WTC11 (cell line): ENCODE measurements at regions not wholly inside any gene's neighbourhood (a gene's known extent, or its start where the extent isn't known, plus 50 kb on each side); places are given as distances from the start of the nearest gene placed in this dataset.

Experiments used
- ATAC-seq: fragments of 200-7000 bp; cut with Tn5 transposase; 2 replicates; pipeline ENCODE4 v1.10.0; 2021; ENCODE audit warnings: mild to moderate bottlenecking, moderate library complexity
- CTCF ChIA-PET: fragments of 300-600 bp; sonication (Branson Sonifier 250); formaldehyde crosslinking; loops from one replicate; lab custom pipeline; 2021; ENCODE audit warnings: antibody characterized with exemption; lab: Charles Lee
- POLR2A ChIA-PET: fragments of 350-600 bp; sonication (Branson Sonifier 250); formaldehyde crosslinking; loops from one replicate; lab custom pipeline; 2021; ENCODE audit warnings: antibody characterized with exemption; lab: Charles Lee
- DNase-seq: peaks from one replicate; pipeline ENCODE4 v3.0.0; 2021; ENCODE audit warnings: low spot score
- H3K27ac Mint-ChIP-seq: 2 replicates; pipeline ENCODE4 v1.8.0; 2021; ENCODE audit warnings: mixed read lengths
- H3K27me3 Mint-ChIP-seq: 2 replicates; pipeline ENCODE4 v1.8.0; 2021; ENCODE audit warnings: low read depth, mild to moderate bottlenecking, moderate library complexity, mixed read lengths
- H3K36me3 Mint-ChIP-seq: 2 replicates; pipeline ENCODE4 v1.8.0; 2021; ENCODE audit warnings: mixed read lengths
- H3K4me1 Mint-ChIP-seq: 2 replicates; pipeline ENCODE4 v1.8.0; 2022; ENCODE audit warnings: mixed read lengths
- H3K4me3 Mint-ChIP-seq: 2 replicates; pipeline ENCODE4 v1.8.0; 2021; ENCODE audit warnings: mild to moderate bottlenecking, moderate library complexity, mixed read lengths
- H3K9me3 Mint-ChIP-seq: 2 replicates; pipeline ENCODE4 v1.8.0; 2021; ENCODE audit warnings: mixed read lengths
- HMGA2 ChIP-seq: fragments of 250-450 bp; sonication (Bioruptor Pico); IDR thresholded peaks from 2 replicates; pipeline ENCODE4 v1.4.0; 2021; ENCODE audit warnings: mild to moderate bottlenecking, moderate library complexity
- JUN ChIP-seq: sonication (generic); formaldehyde crosslinking; IDR thresholded peaks from 2 replicates; pipeline ENCODE4 v1.8.0; 2023; ENCODE audit warnings: mild to moderate bottlenecking, missing genetic modification reagents
- NFATC4 ChIP-seq: fragments of 250-450 bp; sonication (Bioruptor Pico); IDR thresholded peaks from 2 replicates; pipeline ENCODE4 v1.9.0; 2021; ENCODE audit warnings: mild to moderate bottlenecking
- NFE2L1 ChIP-seq: sonication (generic); formaldehyde crosslinking; IDR thresholded peaks from 2 replicates; pipeline ENCODE4 v1.8.1; 2023; ENCODE audit warnings: missing genetic modification reagents
- NR1H2 ChIP-seq: sonication (generic); formaldehyde crosslinking; IDR thresholded peaks from 2 replicates; pipeline ENCODE4 v1.9.0; 2021; ENCODE audit warnings: mild to moderate bottlenecking, moderate library complexity, missing genetic modification reagents
- OVOL2 ChIP-seq: fragments of 250-450 bp; sonication (Bioruptor Pico); IDR thresholded peaks from 2 replicates; pipeline ENCODE4 v1.9.0; 2021; ENCODE audit warnings: mild to moderate bottlenecking, borderline replicate concordance
- SMAD3 ChIP-seq: sonication (generic); formaldehyde crosslinking; IDR thresholded peaks from 2 replicates; pipeline ENCODE4 v1.8.0; 2022; ENCODE audit warnings: missing genetic modification reagents, mild to moderate bottlenecking, borderline replicate concordance
- SP1 ChIP-seq: sonication (generic); formaldehyde crosslinking; conservative IDR thresholded peaks from 2 replicates; pipeline ENCODE4 v1.8.1; 2022; ENCODE audit warnings: missing genetic modification reagents
- ZNF423 ChIP-seq: fragments of 250-450 bp; sonication (Bioruptor Pico); IDR thresholded peaks from 2 replicates; pipeline ENCODE4 v2.1.2; 2022; ENCODE audit warnings: mild to moderate bottlenecking, moderate library complexity
- ZNF671 ChIP-seq: fragments of 250-450 bp; sonication (Bioruptor Pico); IDR thresholded peaks from 2 replicates; pipeline ENCODE4 v1.8.0; 2021; ENCODE audit warnings: mild to moderate bottlenecking
- TF ChIP-seq, protein P1 (sequence below): fragments of 250-450 bp; sonication (Bioruptor Pico); IDR thresholded peaks from 2 replicates; pipeline ENCODE4 v2.1.2; 2022; ENCODE audit warnings: mild to moderate bottlenecking, moderate library complexity
- TF ChIP-seq, protein P2 (sequence below): sonication (generic); formaldehyde crosslinking; IDR thresholded peaks from 2 replicates; pipeline ENCODE4 v1.8.0; 2023; ENCODE audit warnings: mild to moderate bottlenecking, missing genetic modification reagents
- TF ChIP-seq, protein P3 (sequence below): sonication (generic); formaldehyde crosslinking; IDR thresholded peaks from 2 replicates; pipeline ENCODE4 v1.8.1; 2022; ENCODE audit warnings: low read depth, mild to moderate bottlenecking, moderate library complexity, missing genetic modification reagents, borderline replicate concordance
- TF ChIP-seq, protein P4 (sequence below): sonication (generic); formaldehyde crosslinking; IDR thresholded peaks from 2 replicates; pipeline ENCODE4 v1.8.0; 2023; ENCODE audit warnings: missing genetic modification reagents, mild to moderate bottlenecking, borderline replicate concordance
- TF ChIP-seq, protein P5 (sequence below): fragments of 250-450 bp; sonication (Bioruptor Pico); IDR thresholded peaks from 2 replicates; pipeline ENCODE4 v1.9.0; 2021; ENCODE audit warnings: mild to moderate bottlenecking
- TF ChIP-seq, protein P6 (sequence below): fragments of 250-450 bp; sonication (Bioruptor Pico); conservative IDR thresholded peaks from 2 replicates; pipeline ENCODE4 v1.9.0; 2021; ENCODE audit warnings: mild to moderate bottlenecking

DNA sequence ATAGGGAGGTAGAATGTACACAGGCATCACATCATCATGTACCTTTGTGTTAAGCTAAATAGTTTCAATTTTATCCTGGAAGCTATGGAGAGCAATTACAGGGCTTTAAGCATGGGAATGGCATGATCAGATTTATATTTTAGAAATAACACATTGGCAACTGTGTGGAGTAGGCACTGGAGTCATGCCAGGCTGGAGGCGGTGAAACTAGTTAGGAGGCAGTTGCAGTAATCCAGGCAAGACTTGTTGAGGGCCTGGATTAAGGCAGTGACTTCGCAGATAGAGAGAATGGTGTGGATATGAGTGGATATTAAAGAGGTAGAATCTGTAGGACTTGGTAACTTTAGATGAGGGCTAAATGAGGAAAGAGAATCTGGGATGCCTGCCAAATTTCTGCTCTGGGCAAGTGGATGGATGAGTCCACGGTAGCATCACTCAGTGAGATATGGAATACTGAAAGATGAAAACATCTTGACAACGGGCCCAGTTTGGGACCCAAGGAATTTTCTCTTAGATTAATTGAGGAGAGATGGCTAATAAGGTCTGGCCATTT is 506.2 kb downstream of the FGF9 start:
- TF ChIP-seq NFE2L1: no peak
- ChIA-PET POLR2A (no interaction called here), CTCF (no interaction called here)
- no peak for DNase-seq
- no peak for ATAC-seq
- H3K4me1 Mint-ChIP-seq: peaks cover 9% of the 10 kb centered on the region
- H3K9me3 Mint-ChIP-seq: peaks cover 29% of the 10 kb centered on the region
- no peak overlapping the region for H3K27ac Mint-ChIP-seq
- no peak overlapping the region for H3K4me3 Mint-ChIP-seq
- H3K27me3 Mint-ChIP-seq: no peaks in the 10 kb centered on the region; the same call in 1 of the 2 replicates
- H3K36me3 Mint-ChIP-seq: peaks cover 10% of the 10 kb centered on the region

DNA sequence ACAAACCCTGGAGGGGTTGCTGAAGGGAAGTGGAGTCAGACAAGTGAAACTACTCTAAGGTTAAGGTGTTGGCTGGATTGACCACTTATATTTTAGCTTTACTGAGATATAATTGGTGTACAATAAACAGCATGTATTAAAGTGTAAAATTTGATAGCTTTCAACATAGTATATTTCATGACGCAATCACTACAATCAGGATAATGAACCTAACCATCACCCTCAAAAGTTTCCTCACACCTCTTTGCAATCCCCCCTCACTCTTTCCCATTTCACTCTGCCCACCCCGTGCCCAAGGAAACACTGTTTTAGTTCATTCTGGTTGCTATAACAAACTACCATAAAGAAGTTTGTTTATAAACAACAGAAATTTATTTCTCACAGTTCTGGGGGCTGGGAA is 508.0 kb downstream of the FGF9 start:
- DNase-seq: no peak
- no peak for ATAC-seq
- Mint-ChIP-seq H3K36me3 (peaks cover 10% of the 10 kb centered on the region), H3K9me3 (peaks cover 26% of the 10 kb centered on the region), H3K4me3 (no peak overlapping the region), H3K27ac (no peak overlapping the region), H3K27me3 (no peaks in the 10 kb centered on the region; the same call in 1 of the 2 replicates), H3K4me1 (peaks cover 9% of the 10 kb centered on the region)
- ChIA-PET POLR2A (no interaction called here), CTCF (no interaction called here)
- TF ChIP-seq NFE2L1 (no peak), NR1H2 (CRISPR knock-in tag) (no peak), SP1 (CRISPR knock-in tag) (no peak), NFATC4 (no peak), SMAD3 (CRISPR knock-in tag) (no peak), OVOL2 (CRISPR knock-in tag) (no peak), HMGA2 (CRISPR knock-in tag) (no peak), JUN (CRISPR knock-in tag) (no peak), ZNF423 (no peak), ZNF671 (CRISPR knock-in tag) (no peak)
- TF ChIP-seq, protein P1, sequence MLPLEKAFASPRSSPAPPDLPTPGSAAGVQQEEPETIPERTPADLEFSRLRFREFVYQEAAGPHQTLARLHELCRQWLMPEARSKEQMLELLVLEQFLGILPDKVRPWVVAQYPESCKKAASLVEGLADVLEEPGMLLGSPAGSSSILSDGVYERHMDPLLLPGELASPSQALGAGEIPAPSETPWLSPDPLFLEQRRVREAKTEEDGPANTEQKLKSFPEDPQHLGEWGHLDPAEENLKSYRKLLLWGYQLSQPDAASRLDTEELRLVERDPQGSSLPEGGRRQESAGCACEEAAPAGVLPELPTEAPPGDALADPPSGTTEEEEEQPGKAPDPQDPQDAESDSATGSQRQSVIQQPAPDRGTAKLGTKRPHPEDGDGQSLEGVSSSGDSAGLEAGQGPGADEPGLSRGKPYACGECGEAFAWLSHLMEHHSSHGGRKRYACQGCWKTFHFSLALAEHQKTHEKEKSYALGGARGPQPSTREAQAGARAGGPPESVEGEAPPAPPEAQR (CRISPR knock-in tag): no peak
- TF ChIP-seq, protein P2, sequence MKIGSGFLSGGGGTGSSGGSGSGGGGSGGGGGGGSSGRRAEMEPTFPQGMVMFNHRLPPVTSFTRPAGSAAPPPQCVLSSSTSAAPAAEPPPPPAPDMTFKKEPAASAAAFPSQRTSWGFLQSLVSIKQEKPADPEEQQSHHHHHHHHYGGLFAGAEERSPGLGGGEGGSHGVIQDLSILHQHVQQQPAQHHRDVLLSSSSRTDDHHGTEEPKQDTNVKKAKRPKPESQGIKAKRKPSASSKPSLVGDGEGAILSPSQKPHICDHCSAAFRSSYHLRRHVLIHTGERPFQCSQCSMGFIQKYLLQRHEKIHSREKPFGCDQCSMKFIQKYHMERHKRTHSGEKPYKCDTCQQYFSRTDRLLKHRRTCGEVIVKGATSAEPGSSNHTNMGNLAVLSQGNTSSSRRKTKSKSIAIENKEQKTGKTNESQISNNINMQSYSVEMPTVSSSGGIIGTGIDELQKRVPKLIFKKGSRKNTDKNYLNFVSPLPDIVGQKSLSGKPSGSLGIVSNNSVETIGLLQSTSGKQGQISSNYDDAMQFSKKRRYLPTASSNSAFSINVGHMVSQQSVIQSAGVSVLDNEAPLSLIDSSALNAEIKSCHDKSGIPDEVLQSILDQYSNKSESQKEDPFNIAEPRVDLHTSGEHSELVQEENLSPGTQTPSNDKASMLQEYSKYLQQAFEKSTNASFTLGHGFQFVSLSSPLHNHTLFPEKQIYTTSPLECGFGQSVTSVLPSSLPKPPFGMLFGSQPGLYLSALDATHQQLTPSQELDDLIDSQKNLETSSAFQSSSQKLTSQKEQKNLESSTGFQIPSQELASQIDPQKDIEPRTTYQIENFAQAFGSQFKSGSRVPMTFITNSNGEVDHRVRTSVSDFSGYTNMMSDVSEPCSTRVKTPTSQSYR (CRISPR knock-in tag): no peak
- TF ChIP-seq, protein P3, sequence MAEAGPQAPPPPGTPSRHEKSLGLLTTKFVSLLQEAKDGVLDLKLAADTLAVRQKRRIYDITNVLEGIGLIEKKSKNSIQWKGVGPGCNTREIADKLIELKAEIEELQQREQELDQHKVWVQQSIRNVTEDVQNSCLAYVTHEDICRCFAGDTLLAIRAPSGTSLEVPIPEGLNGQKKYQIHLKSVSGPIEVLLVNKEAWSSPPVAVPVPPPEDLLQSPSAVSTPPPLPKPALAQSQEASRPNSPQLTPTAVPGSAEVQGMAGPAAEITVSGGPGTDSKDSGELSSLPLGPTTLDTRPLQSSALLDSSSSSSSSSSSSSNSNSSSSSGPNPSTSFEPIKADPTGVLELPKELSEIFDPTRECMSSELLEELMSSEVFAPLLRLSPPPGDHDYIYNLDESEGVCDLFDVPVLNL (CRISPR knock-in tag): no peak
- TF ChIP-seq, protein P4, sequence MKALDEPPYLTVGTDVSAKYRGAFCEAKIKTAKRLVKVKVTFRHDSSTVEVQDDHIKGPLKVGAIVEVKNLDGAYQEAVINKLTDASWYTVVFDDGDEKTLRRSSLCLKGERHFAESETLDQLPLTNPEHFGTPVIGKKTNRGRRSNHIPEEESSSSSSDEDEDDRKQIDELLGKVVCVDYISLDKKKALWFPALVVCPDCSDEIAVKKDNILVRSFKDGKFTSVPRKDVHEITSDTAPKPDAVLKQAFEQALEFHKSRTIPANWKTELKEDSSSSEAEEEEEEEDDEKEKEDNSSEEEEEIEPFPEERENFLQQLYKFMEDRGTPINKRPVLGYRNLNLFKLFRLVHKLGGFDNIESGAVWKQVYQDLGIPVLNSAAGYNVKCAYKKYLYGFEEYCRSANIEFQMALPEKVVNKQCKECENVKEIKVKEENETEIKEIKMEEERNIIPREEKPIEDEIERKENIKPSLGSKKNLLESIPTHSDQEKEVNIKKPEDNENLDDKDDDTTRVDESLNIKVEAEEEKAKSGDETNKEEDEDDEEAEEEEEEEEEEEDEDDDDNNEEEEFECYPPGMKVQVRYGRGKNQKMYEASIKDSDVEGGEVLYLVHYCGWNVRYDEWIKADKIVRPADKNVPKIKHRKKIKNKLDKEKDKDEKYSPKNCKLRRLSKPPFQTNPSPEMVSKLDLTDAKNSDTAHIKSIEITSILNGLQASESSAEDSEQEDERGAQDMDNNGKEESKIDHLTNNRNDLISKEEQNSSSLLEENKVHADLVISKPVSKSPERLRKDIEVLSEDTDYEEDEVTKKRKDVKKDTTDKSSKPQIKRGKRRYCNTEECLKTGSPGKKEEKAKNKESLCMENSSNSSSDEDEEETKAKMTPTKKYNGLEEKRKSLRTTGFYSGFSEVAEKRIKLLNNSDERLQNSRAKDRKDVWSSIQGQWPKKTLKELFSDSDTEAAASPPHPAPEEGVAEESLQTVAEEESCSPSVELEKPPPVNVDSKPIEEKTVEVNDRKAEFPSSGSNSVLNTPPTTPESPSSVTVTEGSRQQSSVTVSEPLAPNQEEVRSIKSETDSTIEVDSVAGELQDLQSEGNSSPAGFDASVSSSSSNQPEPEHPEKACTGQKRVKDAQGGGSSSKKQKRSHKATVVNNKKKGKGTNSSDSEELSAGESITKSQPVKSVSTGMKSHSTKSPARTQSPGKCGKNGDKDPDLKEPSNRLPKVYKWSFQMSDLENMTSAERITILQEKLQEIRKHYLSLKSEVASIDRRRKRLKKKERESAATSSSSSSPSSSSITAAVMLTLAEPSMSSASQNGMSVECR (CRISPR knock-in tag): no peak
- TF ChIP-seq, protein P5, sequence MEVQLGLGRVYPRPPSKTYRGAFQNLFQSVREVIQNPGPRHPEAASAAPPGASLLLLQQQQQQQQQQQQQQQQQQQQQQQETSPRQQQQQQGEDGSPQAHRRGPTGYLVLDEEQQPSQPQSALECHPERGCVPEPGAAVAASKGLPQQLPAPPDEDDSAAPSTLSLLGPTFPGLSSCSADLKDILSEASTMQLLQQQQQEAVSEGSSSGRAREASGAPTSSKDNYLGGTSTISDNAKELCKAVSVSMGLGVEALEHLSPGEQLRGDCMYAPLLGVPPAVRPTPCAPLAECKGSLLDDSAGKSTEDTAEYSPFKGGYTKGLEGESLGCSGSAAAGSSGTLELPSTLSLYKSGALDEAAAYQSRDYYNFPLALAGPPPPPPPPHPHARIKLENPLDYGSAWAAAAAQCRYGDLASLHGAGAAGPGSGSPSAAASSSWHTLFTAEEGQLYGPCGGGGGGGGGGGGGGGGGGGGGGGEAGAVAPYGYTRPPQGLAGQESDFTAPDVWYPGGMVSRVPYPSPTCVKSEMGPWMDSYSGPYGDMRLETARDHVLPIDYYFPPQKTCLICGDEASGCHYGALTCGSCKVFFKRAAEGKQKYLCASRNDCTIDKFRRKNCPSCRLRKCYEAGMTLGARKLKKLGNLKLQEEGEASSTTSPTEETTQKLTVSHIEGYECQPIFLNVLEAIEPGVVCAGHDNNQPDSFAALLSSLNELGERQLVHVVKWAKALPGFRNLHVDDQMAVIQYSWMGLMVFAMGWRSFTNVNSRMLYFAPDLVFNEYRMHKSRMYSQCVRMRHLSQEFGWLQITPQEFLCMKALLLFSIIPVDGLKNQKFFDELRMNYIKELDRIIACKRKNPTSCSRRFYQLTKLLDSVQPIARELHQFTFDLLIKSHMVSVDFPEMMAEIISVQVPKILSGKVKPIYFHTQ (CRISPR knock-in tag): no peak
- TF ChIP-seq, protein P6, sequence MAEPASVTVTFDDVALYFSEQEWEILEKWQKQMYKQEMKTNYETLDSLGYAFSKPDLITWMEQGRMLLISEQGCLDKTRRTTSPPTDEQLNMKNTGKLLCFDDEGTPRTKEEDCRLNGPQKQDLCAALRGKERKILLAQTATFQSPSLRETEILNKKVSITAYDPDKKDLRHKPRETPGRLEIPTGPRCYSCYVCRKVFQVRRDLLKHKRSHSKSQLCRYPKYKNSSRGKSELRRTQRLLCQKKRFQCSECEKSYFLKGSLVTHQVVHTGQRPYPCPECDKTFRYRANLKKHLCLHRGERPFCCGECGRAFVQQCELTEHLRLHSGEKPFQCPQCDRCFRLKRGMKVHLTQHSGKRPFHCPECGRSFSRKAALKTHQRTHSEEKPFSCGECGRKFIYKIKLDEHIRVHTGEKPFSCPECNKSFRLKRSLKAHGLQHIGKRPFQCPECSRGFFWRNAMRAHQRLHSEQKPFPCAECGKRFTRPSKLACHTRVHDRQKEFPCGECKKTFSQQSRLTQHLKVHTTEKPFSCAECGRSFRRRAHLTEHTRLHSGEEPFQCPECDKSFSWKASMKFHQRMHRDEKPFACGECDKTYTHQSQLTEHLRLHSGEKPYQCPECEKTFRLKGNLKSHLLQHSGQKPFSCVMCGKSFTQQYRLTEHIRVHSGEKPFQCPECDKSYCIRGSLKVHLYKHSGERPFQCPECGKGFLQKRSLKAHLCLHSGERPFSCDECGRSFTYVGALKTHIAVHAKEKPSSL (CRISPR knock-in tag): no peak
